Endothelial cell of umbilical vein (primary cell): ENCODE measurements at regions not wholly inside any gene's neighbourhood (a gene's known extent, or its start where the extent isn't known, plus 50 kb on each side); places are given as distances from the start of the nearest gene placed in this dataset.

ENCODE experiments used
- BruUV-seq: library from RNA; stranded (reverse); fragments of 400-500 nt; replicated peaks from 2 replicates; lab custom pipeline; 2021; lab: Mats Ljungman, UMichigan
- CTCF ChIA-PET: fragments of 300-600, 350-600 bp; sonication (Branson Sonifier 250); formaldehyde crosslinking; loops from one replicate; lab custom pipeline; 2021; ENCODE audit warnings: antibody characterized with exemption, inconsistent platforms; lab: Charles Lee
- POLR2A ChIA-PET: fragments of 300-600, 350-600 bp; sonication (Branson Sonifier 250); formaldehyde crosslinking; loops from one replicate; lab custom pipeline; 2021; ENCODE audit warnings: antibody characterized with exemption, inconsistent platforms; lab: Charles Lee
- DNase-seq: peaks from one replicate; pipeline ENCODE4 v3.0.0-alpha.2; 2011; ENCODE audit warnings: low read depth, low spot score
- FAIRE-seq: peaks from 2 replicates; lab custom pipeline; 2011; peaks lifted over from hg19 to GRCh38; lab: Jason Lieb, UNC
- H2AFZ ChIP-seq: 2 replicates; pipeline ENCODE4 v1.6.0; 2012; ENCODE audit warnings: low read depth, low read length, control low read depth, inconsistent platforms
- H3K27ac ChIP-seq: 2 replicates; pipeline ENCODE4 v1.5.1; 2011; ENCODE audit warnings: low read depth, mild to moderate bottlenecking, control low read depth, low read length, moderate library complexity; ENCODE audit not compliant: insufficient read depth
- H3K27me3 ChIP-seq, 2 experiments: 2 replicates each; pipeline versions ENCODE4 v1.6.0 to v1.6.1; 2011; ENCODE audit warnings: low read length in 2 of 2, mixed read lengths in 1 of 2; ENCODE audit not compliant: control insufficient read depth in 2 of 2, insufficient read depth in 2 of 2
- H3K36me3 ChIP-seq, 2 experiments: 2 replicates in 1 of 2; 3 replicates in 1 of 2; pipeline ENCODE4 v1.5.1; 2011; ENCODE audit warnings: low read length in 2 of 2, mild to moderate bottlenecking in 1 of 2, moderate library complexity in 1 of 2; ENCODE audit not compliant: control insufficient read depth in 2 of 2, insufficient read depth in 2 of 2; ENCODE audit errors: extremely low read depth in 1 of 2
- H3K4me1 ChIP-seq: 3 replicates; pipeline ENCODE4 v1.5.1; 2011; ENCODE audit warnings: mild to moderate bottlenecking, low read length; ENCODE audit not compliant: control insufficient read depth, insufficient read depth; ENCODE audit errors: extremely low read depth
- H3K4me2 ChIP-seq: 2 replicates; pipeline ENCODE4 v1.6.1; 2011; ENCODE audit warnings: low read length, control low read depth, mixed read lengths; ENCODE audit not compliant: insufficient read depth
- H3K4me3 ChIP-seq, 3 experiments: fragments of 200-600 bp in 1 of 3; sonication (generic), shearing (Covaris generic) in 1 of 3; replicated peaks in 1 of 3; 2 replicates each; pipeline ENCODE4 v1.5.1; 2011 to 2016; ENCODE audit warnings: control low read depth in 3 of 3, low read length in 3 of 3, mild to moderate bottlenecking in 2 of 3, inconsistent platforms in 1 of 3, low read depth in 1 of 3, moderate library complexity in 1 of 3; ENCODE audit not compliant: insufficient read depth in 1 of 3
- H3K79me2 ChIP-seq: 2 replicates; pipeline ENCODE4 v1.6.0; 2012; ENCODE audit warnings: low read length, inconsistent platforms; ENCODE audit not compliant: control insufficient read depth, insufficient read depth
- H3K9ac ChIP-seq: replicated peaks from 2 replicates; pipeline ENCODE3; 2011; ENCODE audit warnings: low read length, control low read depth; ENCODE audit not compliant: insufficient read depth; ENCODE audit errors: extremely low read depth
- H3K9me1 ChIP-seq: replicated peaks from 3 replicates; pipeline ENCODE4 v1.6.0; 2011; ENCODE audit warnings: mild to moderate bottlenecking, low read length; ENCODE audit not compliant: control insufficient read depth, insufficient read depth; ENCODE audit errors: extremely low read depth
- H3K9me3 ChIP-seq: replicated peaks from 2 replicates; pipeline ENCODE4 v1.5.1; 2012; ENCODE audit warnings: low read length, inconsistent platforms; ENCODE audit not compliant: control insufficient read depth, insufficient read depth
- H4K20me1 ChIP-seq: replicated peaks from 2 replicates; pipeline ENCODE3; 2011; ENCODE audit warnings: mild to moderate bottlenecking, low read length; ENCODE audit not compliant: control insufficient read depth, insufficient read depth; ENCODE audit errors: extremely low read depth
- EZH2 ChIP-seq: IDR thresholded peaks from 2 replicates; pipeline ENCODE4 v1.6.1; 2012; ENCODE audit warnings: borderline replicate concordance, low read depth, mild to moderate bottlenecking, moderate library complexity, low read length, inconsistent platforms; ENCODE audit not compliant: severe bottlenecking
- FOS ChIP-seq: IDR thresholded peaks from 2 replicates; pipeline ENCODE4 v1.6.1; 2011; ENCODE audit warnings: mild to moderate bottlenecking, low read length, moderate library complexity, borderline replicate concordance; ENCODE audit not compliant: insufficient read depth
- GATA2 ChIP-seq: IDR thresholded peaks from 2 replicates; pipeline ENCODE4 v1.7.0; 2011; ENCODE audit warnings: low read depth, mild to moderate bottlenecking, moderate library complexity, mixed read lengths, low read length; ENCODE audit not compliant: insufficient read length, insufficient read depth
- JUN ChIP-seq: IDR thresholded peaks from 2 replicates; pipeline ENCODE4 v1.6.1; 2011; ENCODE audit warnings: borderline replicate concordance, low read depth; ENCODE audit not compliant: insufficient read length, insufficient read depth
- MYC ChIP-seq: IDR thresholded peaks from one replicate; pipeline ENCODE4 v1.6.1; 2011; ENCODE audit warnings: mild to moderate bottlenecking, low read depth, low read length
- POLR2A ChIP-seq: IDR thresholded peaks from 2 replicates; pipeline ENCODE4 v1.6.1; 2012; ENCODE audit warnings: low read depth, mild to moderate bottlenecking, control low read depth, low read length
- POLR2AphosphoS5 ChIP-seq: IDR thresholded peaks from 2 replicates; pipeline ENCODE4 v1.6.1; 2012; ENCODE audit warnings: low read depth, mild to moderate bottlenecking, control low read depth, low read length, moderate library complexity; ENCODE audit not compliant: insufficient read depth
- dilution Hi-C: fragments of 300-500 bp; cut with MboI; formaldehyde crosslinking; loops from one replicate; pipeline ENCODE4 v1.15.0; 2019; ENCODE audit warnings: low sequenced_read_pairs; ENCODE audit not compliant: extremely low pct_ligation_motif_present
- intact Hi-C: fragments of 100-400 bp; cut with micrococcal nuclease; formaldehyde crosslinking; loops from one replicate; pipeline ENCODE4 v1.10.0; 2022
- TF ChIP-seq, protein P1 (sequence below): IDR thresholded peaks from 2 replicates; pipeline ENCODE4 v1.6.1; 2011; ENCODE audit not compliant: insufficient read depth, insufficient read length
- TF ChIP-seq, protein P2 (sequence below), 2 donors: IDR thresholded peaks; 1 replicate in 1 of 2; 2 replicates in 1 of 2; pipeline ENCODE4 v1.5.1; 2011; ENCODE audit warnings: low read length in 2 of 2, mild to moderate bottlenecking in 2 of 2, moderate library complexity in 2 of 2, control low read depth in 1 of 2, inconsistent platforms in 1 of 2, low read depth in 1 of 2; ENCODE audit not compliant: insufficient read depth in 1 of 2; ENCODE audit errors: extremely low read depth in 1 of 2

DNA sequence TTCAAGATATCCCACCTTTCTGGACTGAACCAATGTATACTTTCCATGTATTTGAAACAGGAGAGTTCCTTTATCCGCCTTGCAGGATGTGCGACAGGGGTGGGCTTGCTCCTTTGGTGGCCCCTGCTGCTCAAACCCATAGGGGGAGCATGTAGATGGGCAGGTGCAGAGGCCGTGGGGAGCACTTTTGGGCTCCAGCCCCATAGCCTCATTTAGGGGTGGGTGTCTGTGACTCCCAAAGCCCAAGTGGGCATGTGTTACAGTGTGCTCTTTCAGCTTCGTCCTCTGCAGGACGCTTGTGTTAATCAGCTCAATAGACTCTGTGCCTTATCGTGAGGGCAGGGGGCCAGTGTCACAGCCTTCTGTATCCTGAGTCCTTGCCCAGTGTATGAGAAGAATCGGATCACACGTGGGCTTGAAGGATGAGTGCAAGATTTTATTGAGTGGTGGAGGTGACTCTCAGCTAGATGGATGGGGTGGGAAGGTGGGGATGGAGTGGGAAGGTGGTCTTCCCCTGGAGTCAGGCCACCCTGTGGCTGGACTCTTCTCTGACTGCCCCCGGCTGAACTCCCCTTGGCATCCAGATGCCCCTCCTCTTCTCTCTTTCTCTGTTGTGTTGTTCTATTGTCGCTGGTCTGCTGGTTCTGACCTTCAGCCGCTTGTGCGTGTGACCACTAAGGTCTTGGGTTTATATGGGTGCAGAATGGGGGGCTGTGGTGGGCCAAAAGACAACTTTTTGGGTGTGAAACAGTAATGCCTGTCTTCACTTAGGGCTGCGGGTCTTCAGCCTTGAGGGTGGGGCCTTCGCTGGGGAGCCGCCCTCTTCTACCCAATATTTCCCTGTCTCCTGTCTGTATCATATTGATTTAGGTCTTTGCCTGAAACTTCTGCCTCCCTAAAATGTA lies 262.2 kb downstream of the GLRX3 start:
- H3K9me3 ChIP-seq = peaks cover 6% of the 10 kb centered on the region
- H3K4me1 ChIP-seq = no peaks in the 10 kb centered on the region
- intact Hi-C loops = no loop called here
- H3K36me3 ChIP-seq = no peaks in the 10 kb centered on the region
- no peaks in the 10 kb centered on the region for H3K9me1 ChIP-seq
- H4K20me1 ChIP-seq = no peaks in the 10 kb centered on the region
- H2AFZ ChIP-seq = no peak overlapping the region
- no peaks in the 10 kb centered on the region for H3K27me3 ChIP-seq
- no peak overlapping the region for H3K4me3 ChIP-seq
- no peak overlapping the region for H3K4me2 ChIP-seq
- no peaks in the 10 kb centered on the region for H3K79me2 ChIP-seq
- FAIRE-seq (no peak), DNase-seq (no peak)
- dilution Hi-C loops = no loop called here
- ChIA-PET CTCF (no interaction called here), POLR2A (no interaction called here)
- H3K27ac ChIP-seq = no peak overlapping the region
- no TSS peak for BruUV-seq
- H3K9ac ChIP-seq = no peak overlapping the region
- TF ChIP-seq POLR2A = no peak
- TF ChIP-seq JUN = no peak
- TF ChIP-seq GATA2 = no peak
- no peak for TF ChIP-seq MYC
- TF ChIP-seq POLR2AphosphoS5 = no peak
- no peak for TF ChIP-seq FOS
- TF ChIP-seq, protein P1, sequence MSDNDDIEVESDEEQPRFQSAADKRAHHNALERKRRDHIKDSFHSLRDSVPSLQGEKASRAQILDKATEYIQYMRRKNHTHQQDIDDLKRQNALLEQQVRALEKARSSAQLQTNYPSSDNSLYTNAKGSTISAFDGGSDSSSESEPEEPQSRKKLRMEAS = no peak
- TF ChIP-seq EZH2 = no peak
- TF ChIP-seq, protein P2, sequence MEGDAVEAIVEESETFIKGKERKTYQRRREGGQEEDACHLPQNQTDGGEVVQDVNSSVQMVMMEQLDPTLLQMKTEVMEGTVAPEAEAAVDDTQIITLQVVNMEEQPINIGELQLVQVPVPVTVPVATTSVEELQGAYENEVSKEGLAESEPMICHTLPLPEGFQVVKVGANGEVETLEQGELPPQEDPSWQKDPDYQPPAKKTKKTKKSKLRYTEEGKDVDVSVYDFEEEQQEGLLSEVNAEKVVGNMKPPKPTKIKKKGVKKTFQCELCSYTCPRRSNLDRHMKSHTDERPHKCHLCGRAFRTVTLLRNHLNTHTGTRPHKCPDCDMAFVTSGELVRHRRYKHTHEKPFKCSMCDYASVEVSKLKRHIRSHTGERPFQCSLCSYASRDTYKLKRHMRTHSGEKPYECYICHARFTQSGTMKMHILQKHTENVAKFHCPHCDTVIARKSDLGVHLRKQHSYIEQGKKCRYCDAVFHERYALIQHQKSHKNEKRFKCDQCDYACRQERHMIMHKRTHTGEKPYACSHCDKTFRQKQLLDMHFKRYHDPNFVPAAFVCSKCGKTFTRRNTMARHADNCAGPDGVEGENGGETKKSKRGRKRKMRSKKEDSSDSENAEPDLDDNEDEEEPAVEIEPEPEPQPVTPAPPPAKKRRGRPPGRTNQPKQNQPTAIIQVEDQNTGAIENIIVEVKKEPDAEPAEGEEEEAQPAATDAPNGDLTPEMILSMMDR (IDR thresholded peaks at IDR 0.05; ENCODE audit: extremely low read depth in 1 of 2, insufficient read depth in 1 of 2, low read depth in 1 of 2, low read length in 2 of 2) = no peak
